ENCODE measurements at regions not wholly inside any gene's neighbourhood (a gene's known extent, or its start where the extent isn't known, plus 50 kb on each side); places are given as distances from the start of the nearest gene placed in this dataset.

DNA sequence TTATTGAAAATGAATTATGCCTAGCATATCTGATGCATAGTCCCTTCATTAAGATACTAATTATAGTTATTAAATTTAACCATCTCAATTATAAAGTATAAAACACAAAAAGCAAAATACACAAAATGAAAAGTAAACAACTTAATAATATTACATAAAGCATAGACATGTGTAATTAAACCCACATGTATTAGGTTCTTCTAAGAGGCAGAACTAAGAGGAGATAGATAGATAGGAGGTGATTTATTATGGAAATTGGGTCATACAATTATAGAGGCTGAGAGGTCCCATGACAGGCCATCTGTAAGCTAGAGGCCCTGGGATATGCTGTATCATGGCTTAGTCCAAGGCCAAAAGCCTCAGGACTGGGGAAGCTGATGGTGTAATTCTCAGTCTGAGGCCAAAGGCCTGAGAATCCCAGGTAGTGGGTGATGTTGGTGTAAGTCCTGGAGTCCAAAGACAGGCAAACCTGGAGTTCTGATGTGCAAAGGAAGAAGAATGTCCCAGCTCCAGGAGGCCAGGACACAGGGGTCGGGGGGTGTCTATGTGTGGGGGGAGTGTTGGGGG lies 953.3 kb downstream of the TRHDE start:
- Mint-ChIP-seq H3K27me3 (no peaks in the 10 kb centered on the region), H3K4me1 (no peaks in the 10 kb centered on the region), H3K9me3 (ENCODE audit: insufficient read depth) (peaks cover 2% of the 10 kb centered on the region), H3K4me3 (no peak overlapping the region), H3K27ac (no peak overlapping the region)
- TF ChIP-seq, protein P1, sequence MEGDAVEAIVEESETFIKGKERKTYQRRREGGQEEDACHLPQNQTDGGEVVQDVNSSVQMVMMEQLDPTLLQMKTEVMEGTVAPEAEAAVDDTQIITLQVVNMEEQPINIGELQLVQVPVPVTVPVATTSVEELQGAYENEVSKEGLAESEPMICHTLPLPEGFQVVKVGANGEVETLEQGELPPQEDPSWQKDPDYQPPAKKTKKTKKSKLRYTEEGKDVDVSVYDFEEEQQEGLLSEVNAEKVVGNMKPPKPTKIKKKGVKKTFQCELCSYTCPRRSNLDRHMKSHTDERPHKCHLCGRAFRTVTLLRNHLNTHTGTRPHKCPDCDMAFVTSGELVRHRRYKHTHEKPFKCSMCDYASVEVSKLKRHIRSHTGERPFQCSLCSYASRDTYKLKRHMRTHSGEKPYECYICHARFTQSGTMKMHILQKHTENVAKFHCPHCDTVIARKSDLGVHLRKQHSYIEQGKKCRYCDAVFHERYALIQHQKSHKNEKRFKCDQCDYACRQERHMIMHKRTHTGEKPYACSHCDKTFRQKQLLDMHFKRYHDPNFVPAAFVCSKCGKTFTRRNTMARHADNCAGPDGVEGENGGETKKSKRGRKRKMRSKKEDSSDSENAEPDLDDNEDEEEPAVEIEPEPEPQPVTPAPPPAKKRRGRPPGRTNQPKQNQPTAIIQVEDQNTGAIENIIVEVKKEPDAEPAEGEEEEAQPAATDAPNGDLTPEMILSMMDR (IDR thresholded peaks at IDR 0.05), result no peak
- TF ChIP-seq EZH2 (IDR thresholded peaks at IDR 0.05; ENCODE audit: borderline replicate concordance, insufficient read depth, low read depth, low read length, poor library complexity, severe bottlenecking), result no peak
- Histone ChIP-seq H3K27ac (ENCODE audit: low read length in 2 of 2) (no peak overlapping the region), H3K9me3 (ENCODE audit: control extremely low read depth in 1 of 3, control insufficient read depth in 2 of 3, insufficient read depth in 1 of 3, low read length in 2 of 3) (no peaks in the 10 kb centered on the region), H3K36me3 (replicated peaks in 1 of 2; ENCODE audit: control extremely low read depth in 1 of 2, control insufficient read depth in 1 of 2, extremely low read depth in 1 of 2, insufficient read depth in 2 of 2, low read length in 1 of 2) (no peaks in the 10 kb centered on the region), H4K20me1 (ENCODE audit: control insufficient read depth, insufficient read depth, low read length, poor library complexity, severe bottlenecking) (no peaks in the 10 kb centered on the region), H2AFZ (ENCODE audit: insufficient read depth, low read depth, low read length, poor library complexity, severe bottlenecking) (no peak overlapping the region), H3K79me2 (ENCODE audit: control insufficient read depth, insufficient read depth, low read length) (no peaks in the 10 kb centered on the region), H3K4me3 (ENCODE audit: control extremely low read depth in 1 of 5, extremely low read depth in 1 of 5, insufficient read depth in 1 of 5, low read depth in 2 of 5, low read length in 4 of 5) (no peak overlapping the region), H3K27me3 (replicated peaks in 1 of 4; ENCODE audit: control extremely low read depth in 1 of 4, control insufficient read depth in 3 of 4, insufficient read depth in 4 of 4, low read length in 3 of 4) (no peaks in the 10 kb centered on the region), H3K9ac (ENCODE audit: low read length) (no peak overlapping the region), H3K4me1 (ENCODE audit: control insufficient read depth in 2 of 2, insufficient read depth in 2 of 2, low read length in 2 of 2) (no peaks in the 10 kb centered on the region), H3K4me2 (replicated peaks; ENCODE audit: low read depth, low read length, poor library complexity, severe bottlenecking) (no peak overlapping the region)
- ATAC-seq (ENCODE audit: low read depth) (no peak), DNase-seq (no peak)
- no CpG with 5 or more reads among the region's 1 CpG for WGBS (ENCODE audit: insufficient coverage)
- intact Hi-C loops (cut with micrococcal nuclease), result no loop called here
- ChIA-PET CTCF (no interaction called here), POLR2A (no interaction called here)

DNA sequence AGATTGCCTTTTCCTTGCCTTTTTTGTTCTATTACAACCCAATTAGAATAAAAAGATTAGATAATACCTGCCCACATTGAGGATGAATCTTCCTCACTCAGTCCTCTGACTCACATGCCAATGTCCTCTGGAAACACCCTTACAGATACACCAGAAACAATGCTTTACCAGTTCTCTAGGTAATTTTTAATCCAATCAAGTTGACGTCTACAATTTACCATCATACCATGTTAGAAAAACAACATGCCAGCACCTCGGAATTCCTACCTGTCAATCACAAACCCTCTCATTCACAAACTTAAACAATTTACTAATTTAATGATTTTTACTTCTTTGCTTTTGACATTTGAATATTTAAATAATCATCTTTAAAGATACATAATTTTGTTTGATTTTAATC lies 953.8 kb downstream of the TRHDE start:
- no peaks in the 10 kb centered on the region for H3K9me3 ChIP-seq (ENCODE audit: control extremely low read depth in 1 of 3, control insufficient read depth in 2 of 3, insufficient read depth in 1 of 3, low read length in 2 of 3)
- no peak overlapping the region for H2AFZ ChIP-seq (ENCODE audit: insufficient read depth, low read depth, low read length, poor library complexity, severe bottlenecking)
- no peak overlapping the region for H3K4me2 ChIP-seq (replicated peaks; ENCODE audit: low read depth, low read length, poor library complexity, severe bottlenecking)
- H3K4me3 Mint-ChIP-seq, result no peak overlapping the region
- ChIA-PET CTCF (no interaction called here), POLR2A (no interaction called here)
- no peaks in the 10 kb centered on the region for H3K36me3 ChIP-seq (replicated peaks in 1 of 2; ENCODE audit: control extremely low read depth in 1 of 2, control insufficient read depth in 1 of 2, extremely low read depth in 1 of 2, insufficient read depth in 2 of 2, low read length in 1 of 2)
- H3K79me2 ChIP-seq (ENCODE audit: control insufficient read depth, insufficient read depth, low read length), result no peaks in the 10 kb centered on the region
- ATAC-seq (ENCODE audit: low read depth) (no peak), DNase-seq (no peak)
- H3K27ac ChIP-seq (ENCODE audit: low read length in 2 of 2), result no peak overlapping the region
- H3K9me3 Mint-ChIP-seq (ENCODE audit: insufficient read depth), result peaks cover 2% of the 10 kb centered on the region
- no peak overlapping the region for H3K27ac Mint-ChIP-seq
- no peak overlapping the region for H3K4me3 ChIP-seq (ENCODE audit: control extremely low read depth in 1 of 5, extremely low read depth in 1 of 5, insufficient read depth in 1 of 5, low read depth in 2 of 5, low read length in 4 of 5)
- no peaks in the 10 kb centered on the region for H3K27me3 ChIP-seq (replicated peaks in 1 of 4; ENCODE audit: control extremely low read depth in 1 of 4, control insufficient read depth in 3 of 4, insufficient read depth in 4 of 4, low read length in 3 of 4)
- TF ChIP-seq EZH2 (IDR thresholded peaks at IDR 0.05; ENCODE audit: borderline replicate concordance, insufficient read depth, low read depth, low read length, poor library complexity, severe bottlenecking), result no peak
- TF ChIP-seq, protein P1 (IDR thresholded peaks at IDR 0.05), result no peak
- H3K4me1 ChIP-seq (ENCODE audit: control insufficient read depth in 2 of 2, insufficient read depth in 2 of 2, low read length in 2 of 2), result no peaks in the 10 kb centered on the region
- no peak overlapping the region for H3K9ac ChIP-seq (ENCODE audit: low read length)
- H4K20me1 ChIP-seq (ENCODE audit: control insufficient read depth, insufficient read depth, low read length, poor library complexity, severe bottlenecking), result no peaks in the 10 kb centered on the region
- intact Hi-C loops (cut with micrococcal nuclease), result no loop called here
- 89% methylated on average over 1 of the region's 2 CpGs for WGBS (ENCODE audit: insufficient coverage)
- H3K4me1 Mint-ChIP-seq, result no peaks in the 10 kb centered on the region
- no peaks in the 10 kb centered on the region for H3K27me3 Mint-ChIP-seq

Measured in B cell (primary cell).